CD4-positive, alpha-beta T cell treated with Interleukin-4 for 1 hour (primary cell): ENCODE measurements at regions not wholly inside any gene's neighbourhood (a gene's known extent, or its start where the extent isn't known, plus 50 kb on each side); places are given as distances from the start of the nearest gene placed in this dataset.
"Not testable (repeated sequence)": the region's sequence is repeated elsewhere in the genome, so short reads cannot be mapped to it uniquely, and the experiment has no call there.

Experiments
- DNase-seq, 2 donors: peaks; one replicate each; pipeline ENCODE4 v3.0.0-alpha.2; 2020 to 2022

DNA sequence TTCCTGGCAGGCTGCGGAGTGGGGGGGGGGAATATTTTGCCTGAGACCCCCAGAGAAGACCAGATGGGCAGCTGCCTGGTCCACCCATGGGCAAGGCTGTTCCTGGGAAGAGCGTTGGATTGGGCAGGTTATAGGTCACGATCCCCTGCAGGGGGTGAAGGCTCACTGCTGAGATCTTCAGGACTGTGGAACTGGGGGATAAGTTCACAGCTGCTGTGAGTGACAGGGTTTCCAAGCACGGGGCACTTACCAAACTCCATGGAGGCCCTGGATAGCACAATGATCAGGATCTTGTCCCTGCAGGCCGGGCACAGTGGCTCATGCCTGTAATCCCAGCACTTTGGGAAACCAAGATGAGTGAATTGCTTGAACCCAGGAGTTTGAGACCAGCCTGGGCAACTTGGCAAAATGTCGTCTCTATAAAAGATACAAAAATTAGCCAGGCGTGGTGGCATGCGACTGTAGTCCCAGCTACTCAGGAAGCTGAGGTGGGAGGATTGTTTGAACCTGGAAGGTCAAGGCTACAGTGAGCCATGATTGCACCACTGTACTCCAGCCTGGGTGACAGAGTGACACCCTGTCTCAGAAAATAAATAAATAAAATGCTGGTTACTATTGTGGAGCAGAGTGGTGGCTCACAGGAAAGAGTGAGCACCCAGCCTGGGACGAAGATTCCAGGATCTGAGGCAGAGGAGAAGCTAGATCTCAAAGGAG is 68.0 kb upstream of the HELT start:
- DNase-seq = no peak

DNA sequence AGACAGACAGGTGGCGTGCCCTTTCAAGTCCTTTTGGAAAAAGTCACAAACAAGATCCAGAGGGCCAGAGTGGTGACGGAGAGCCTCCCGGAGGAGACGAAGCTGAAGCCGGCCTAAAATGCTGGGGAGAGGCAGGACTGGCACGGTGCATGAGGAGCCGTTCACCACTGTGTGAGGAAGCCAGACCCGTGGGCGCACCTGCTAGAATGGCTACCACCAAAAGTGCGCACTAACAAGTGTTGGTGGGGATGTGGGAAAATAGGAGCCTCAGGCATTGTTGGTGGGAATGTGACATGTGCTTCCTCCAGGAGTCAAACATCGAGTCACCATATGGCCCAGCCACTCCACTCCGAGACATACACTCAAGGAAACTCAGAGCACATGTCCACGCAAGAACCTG is 67.4 kb upstream of the HELT start:
- no peak for DNase-seq

DNA sequence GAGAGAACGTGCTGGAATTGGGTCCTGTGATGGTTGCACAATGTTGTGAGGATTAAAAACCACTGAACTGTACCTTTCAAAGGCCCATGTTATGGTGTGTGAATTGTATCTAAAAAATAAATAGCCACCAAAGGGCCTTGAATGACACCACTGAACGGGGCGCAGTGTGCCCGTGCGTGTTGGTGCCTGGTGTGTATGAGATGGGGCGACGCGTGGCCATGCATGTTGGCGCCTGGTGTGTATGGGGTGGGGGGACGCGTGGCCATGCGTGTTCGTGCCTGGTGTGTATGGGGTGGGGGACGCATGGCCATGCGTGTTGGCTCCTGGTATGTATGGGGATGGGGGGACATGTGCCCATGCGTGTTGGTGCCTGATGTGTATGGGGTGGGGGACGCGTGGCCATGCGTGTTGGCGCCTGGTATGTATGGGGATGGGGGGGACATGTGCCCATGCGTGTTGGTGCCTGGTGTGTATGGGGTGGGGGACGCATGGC is 66.6 kb upstream of the HELT start:
- no peak for DNase-seq

DNA sequence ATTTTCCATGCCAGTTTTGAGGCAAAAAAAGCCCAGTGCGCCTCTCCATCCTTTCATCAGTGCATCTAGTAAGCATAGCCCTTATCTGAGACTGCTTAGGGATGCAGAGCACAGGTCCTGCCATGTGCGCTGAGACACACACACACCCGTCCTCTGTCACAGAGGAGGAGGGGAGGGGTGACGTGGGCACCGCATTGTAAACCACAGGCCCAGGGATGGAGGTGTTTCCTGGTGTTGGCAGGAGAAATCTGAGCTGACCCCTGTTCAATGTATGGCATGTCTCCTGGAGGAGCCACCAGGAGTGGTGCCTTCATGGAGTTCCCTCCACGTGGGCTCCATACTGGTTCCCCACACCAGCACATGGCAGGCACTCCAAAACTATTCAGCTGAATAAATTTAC is 65.8 kb upstream of the HELT start:
- no peak for DNase-seq

DNA sequence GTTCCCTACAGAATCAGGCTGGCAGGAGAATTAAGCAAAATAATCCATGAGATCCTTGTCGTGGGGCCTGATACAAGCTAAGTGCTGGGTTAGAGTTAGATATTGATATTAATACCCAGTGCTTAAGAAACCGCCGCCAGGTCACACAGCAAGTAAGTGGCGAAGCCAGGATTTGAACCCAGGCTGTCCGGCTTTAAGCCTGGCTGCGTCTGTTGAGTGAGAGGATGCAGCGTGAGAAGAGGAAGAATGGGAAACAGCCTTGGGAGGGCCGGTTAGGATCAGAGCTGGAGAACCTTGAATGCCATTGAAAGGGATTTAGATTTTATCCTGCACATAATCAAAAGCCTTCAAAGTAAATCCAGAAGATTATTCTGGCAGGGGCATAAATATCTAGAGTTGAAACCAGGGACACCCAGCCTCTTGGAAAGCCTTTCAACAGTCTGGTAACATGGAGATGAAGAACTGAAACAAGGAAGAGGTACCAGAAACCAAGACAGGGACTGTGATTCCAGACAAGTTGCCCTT is 64.8 kb upstream of the HELT start:
- no peak for DNase-seq

DNA sequence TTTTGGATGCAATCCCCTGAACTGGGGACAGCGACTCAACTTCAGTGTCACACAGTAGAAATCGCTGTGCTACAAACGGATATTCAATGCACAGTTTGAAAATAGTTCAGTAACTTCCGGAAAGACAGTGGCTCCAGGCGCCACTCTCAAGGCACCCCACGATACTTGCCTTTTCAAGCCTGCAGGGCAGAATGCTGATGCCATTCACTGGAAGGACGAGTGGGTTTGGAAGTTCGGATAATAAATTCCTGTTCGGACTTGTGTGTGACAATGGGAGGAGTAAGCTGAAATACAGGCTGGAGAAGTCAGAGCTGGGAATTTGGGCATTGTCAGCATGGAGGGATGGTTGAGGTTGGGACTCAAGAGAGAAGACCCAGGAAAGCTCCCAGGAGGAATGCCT is 64.3 kb upstream of the HELT start:
- DNase-seq = no peak

DNA sequence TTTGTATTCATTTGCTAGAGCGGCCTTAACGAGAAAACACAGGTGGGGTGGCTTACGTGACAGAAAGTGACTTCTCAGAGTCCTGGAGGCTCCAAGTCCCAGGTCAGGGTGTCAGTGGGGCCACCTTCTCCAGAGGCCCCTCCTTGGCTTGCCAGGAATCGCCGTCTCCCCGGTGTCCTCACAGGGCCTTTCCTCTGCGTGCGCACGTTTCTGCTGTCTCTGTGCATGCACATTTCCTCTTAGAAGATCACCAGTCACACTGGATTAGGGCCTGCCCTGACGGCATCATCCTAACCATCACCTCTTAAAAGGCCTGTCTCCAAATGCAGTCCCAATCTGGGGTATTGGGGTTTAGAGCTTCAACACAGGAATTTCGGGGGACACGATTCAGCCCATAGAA is 63.8 kb upstream of the HELT start:
- DNase-seq = no peak

DNA sequence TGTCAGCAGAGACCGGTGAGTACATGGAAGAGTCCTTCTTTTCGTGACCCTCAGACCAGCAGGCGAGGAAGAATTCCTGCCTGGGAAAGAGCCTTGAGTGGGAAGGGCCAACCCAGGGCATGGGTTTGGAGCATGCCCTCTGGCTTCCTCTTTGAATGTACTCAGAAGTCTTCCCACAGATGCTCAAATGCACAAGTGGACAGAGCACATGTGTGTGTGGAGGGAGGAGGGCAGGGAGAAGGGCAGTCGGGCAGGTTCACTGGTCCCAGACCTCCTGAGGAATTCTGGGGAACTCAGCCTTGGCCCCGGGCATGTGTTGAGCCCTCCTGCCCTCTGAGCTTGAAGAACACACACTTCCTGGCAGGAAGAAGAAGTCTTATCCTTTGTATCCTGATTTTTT is 63.2 kb upstream of the HELT start:
- DNase-seq = no peak

DNA sequence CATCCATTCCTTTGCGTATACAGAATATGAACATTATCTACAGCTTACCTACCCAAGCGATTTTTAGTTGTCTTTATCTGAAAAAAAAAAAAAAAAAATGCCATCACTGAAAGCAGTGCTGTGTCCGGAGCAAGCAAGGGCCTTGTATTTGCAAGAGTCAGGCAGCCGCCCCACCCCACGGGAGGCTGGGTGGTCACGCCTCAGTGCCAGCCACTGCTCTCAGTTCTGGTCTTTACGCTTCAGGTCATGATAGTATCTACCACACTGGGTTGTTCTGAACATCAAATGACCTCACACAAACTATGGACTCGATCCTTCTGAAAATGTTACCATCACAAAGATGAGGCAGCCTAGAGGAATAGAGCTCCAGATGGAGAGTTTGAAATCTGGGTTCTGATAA is 62.7 kb upstream of the HELT start:
- DNase-seq = no peak

DNA sequence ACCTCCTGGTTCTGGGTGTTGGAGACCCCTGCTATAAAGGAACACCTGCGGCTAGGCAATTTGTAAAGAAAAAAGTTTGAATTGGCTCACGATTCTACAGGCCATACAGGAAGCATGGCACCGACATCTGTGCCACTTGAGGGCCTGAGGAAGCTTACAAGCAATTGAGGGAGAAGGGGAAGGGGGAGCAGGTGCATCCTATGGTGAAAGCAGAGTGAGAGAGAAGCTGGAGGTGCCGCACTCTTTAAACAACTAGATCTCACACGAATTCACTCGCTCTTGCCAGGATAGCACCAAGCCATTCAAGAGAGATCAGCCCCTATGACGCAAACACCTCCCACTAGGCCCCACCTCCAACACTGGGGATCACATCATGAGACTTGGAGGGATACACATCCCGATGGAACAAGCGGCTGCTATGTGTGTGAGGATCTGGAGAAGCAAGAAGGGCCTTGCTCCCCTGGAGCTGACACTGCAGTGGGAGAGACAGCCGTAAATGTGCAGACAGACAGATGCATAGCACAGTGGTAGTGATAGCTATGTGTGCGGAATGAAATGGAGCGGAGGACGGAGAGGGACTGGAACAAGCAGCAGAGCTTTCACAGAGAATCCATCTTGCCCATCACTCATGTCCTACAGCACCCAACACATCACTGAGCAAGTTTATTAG is 60.7 kb upstream of the HELT start:
- DNase-seq = no peak

DNA sequence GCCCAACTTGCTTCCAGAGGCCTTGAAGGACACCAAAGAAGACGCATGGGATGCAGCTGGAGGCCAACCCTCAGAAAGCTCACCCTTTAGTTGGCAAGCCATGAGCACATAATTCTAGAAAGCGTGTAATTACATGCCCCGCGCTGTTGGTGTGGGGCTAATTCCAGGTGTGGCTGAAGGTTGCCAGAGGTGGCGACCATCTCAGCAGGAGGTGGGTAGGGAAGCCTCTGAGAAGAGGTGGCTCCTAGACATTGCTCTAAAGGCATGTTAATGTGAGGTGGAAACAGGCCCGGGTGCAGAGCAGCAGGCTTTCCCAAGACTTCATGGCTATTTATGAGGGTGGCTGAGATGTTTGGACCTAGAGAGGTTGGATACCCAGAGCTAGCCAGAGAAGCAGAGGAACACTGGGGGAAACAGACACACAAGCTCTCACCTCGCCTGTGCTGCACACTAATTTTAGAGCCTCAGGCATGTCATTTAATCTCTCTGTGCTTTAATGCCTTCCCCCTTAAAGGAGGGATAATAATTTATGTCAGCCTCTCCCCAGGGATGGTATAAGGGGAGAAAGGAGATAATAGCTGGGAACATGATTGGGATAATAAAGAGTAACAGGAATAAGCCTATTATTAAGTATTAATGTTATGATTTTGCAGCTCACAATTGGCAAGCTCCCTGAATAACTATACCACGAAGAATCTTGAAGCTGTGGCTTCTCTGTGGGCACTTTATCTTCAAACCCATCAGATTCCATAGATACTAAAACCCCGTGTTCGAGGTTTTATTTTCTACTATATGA is 60.0 kb upstream of the HELT start:
- no peak for DNase-seq

DNA sequence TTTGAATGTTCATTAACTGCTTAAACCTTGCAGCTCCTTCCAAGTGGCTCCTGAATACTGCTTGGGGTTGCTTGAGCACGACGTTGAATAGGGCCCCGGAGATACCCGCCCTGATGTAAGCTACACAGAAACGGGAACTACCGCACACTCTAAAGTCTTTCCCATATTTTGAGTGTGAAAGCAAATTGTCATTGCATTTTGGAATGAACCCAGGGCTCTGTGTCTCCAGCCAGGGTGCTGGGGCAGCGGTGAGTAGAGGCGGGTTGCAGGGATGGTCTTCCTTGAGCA is 59.4 kb upstream of the HELT start:
- DNase-seq = no peak

DNA sequence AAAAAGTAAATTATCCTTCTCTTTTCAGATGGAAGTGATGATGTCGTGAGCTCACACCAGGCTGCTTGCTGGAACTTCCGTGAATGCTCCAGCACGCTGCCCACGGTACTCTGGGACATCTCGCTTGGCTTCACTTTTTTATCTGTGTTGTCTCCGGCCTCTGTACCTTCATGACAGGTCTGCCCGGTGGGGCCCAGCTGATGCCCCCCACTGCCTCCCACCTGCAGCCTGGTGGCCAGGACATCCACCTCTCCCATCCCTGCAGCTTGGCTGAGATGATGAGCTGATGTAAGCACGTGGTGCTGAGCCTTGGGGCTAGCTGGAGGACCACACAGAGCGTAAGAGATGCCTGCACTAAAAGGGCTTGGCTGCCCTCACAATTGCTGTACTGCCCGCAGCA is 59.0 kb upstream of the HELT start:
- no peak for DNase-seq

DNA sequence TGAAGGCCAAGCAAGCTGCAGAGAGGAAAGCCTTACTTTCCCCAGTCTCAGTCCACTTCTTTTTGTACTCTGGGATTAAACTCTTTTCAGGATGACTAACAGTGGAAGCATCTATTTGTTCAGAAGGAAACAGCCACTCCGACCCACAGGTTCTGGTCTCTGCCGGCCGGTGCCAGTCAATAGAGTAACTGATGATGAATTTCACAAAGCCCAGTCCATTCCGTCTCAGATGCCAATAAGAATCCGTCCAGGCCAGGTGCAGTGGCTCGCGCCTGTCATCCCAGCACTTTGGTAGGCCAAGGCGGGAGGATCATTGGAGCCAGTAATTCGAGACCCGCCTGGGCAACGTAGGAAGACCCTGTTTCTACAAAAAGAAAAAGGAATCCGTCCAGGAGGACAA is 58.5 kb upstream of the HELT start:
- no peak for DNase-seq

DNA sequence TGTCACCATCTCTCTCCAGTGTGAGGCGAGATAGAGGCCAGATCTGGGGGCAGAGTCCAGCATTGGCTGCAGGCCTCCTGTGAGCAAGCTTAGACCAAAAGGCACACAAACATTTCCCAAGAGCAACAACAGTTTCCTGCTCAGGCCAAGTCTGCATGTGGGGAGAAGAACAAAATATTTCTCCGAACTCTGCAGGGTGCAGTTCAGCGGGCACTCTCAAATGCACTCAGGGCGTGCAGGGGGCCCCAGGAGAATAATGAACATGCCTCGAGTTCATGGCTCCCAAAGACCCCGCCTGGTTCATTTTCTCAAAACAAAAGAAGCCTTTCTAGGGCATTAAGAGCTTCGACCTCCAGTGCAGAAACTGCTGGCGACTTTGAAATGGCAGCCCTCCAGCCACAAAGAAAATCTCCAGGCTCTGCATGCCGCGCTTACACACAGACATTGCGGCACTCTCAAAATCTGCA is 57.8 kb upstream of the HELT start:
- DNase-seq = no peak

DNA sequence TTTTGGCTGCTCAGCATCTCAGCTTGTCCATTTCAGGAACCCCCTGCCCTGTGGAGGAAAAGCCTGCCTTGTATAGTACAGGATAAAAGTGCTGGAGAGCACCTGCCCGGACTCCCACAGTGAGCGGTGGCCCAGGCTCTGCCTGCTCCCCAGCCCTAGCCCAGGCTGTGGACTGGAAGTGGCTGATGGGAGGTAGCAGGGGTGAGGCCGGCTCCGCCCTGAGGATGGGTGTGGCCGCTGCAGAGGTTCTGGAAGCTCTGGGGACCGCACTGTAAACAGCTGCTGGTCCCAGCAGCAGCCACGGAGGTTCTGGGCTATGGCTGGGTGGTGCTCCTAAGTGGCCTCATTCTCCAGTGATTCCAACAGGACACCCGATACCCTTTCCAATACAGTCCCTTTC is 56.6 kb upstream of the HELT start:
- DNase-seq = no peak

DNA sequence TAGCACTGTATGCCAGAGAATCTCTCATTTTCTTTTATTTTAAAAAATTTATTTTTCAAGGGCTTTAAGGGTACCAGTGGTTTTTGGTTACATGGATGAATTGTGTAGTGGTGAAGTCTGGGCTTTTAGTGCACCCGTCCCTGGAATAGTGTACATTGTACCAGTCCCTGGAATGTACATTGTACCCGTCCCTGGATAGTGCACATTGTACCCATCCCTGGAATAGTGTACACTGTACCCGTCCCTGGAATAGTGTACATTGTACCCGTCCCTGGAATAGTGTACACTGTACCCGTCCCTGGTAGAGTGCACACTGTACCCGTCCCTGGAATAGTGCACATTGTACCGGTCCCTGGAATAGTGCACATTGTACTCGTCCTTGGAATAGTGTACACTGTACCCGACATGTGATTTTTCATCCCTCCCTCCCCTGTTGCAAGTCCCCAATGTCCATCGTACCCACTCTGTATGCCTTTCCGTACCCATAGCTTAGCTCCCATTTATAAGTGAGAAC is 56.1 kb upstream of the HELT start:
- DNase-seq = no peak

DNA sequence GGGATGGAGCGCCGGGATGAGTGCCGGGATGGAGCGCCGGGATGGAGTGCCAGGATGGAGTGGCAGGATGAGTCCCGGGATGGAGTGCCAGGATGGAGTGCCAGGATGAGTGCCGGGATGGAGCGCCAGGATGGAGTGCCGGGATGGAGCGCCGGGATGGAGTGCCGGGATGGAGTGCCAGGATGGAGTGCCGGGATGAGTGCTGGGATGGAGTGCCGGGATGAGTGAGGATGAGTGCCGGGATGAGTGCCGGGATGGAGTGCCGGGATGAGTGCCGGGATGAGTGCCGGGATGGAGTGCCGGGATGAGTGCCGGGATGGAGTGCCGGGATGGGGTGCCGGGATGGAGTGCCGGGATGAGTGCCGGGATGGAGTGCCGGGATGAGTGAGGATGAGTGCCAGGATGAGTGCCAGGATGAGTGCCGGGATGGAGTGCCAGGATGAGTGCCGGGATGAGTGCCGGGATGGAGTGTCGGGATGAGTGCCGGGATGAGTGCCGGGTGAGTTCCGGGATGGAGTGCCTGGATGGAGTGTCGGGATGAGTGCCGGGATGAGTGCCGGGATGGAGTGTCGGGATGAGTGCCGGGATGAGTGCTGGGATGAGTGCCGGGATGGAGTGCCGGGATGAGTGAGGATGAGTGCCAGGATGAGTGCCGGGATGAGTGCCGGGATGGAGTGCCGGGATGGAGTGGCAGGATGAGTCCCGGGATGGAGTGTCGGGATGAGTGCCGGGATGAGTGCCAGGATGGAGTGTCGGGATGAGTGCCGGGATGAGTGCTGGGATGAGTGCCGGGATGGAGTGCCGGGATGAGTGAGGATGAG is 52.9 kb upstream of the HELT start:
- DNase-seq = not testable (repeated sequence)

DNA sequence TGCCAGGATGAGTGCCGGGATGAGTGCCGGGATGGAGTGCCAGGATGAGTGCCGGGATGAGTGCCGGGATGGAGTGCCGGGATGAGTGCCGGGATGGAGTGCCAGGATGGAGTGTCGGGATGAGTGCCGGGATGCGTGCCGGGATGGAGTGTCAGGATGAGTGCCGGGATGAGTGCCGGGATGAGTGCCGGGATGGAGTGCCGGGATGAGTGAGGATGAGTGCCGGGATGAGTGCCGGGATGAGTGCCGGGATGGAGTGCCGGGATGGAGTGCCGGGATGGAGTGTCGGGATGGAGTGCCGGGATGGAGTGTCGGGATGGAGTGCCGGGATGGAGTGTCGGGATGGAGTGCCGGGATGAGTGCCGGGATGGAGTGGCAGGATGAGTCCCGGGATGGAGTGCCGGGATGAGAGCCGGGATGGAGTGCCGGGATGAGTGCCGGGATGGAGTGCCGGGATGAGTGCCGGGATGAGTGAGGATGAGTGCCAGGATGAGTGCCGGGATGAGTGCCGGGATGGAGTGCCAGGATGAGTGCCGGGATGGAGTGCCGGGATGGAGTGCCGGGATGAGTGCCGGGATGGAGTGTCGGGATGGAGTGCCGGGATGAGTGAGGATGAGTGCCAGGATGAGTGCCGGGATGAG is 52.1 kb upstream of the HELT start:
- DNase-seq = peak in 1 of 2 donors; percentile 13

DNA sequence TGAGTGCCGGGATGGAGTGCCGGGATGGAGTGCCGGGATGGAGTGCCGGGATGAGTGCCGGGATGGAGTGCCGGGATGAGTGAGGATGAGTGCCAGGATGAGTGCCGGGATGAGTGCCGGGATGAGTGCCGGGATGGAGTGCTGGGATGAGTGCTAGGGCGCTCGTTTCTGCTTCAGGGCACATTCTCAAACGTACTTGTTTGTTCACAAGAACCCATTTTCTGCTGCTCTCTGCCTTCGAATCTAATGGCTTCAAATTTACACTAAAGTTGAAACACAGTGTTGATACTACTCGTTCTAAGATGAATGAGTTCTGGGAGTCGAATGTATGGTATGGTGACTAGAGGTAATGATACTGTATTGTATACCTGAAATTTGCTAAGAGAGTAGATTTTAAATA is 50.6 kb upstream of the HELT start:
- DNase-seq = peak in 1 of 2 donors; percentile 17

DNA sequence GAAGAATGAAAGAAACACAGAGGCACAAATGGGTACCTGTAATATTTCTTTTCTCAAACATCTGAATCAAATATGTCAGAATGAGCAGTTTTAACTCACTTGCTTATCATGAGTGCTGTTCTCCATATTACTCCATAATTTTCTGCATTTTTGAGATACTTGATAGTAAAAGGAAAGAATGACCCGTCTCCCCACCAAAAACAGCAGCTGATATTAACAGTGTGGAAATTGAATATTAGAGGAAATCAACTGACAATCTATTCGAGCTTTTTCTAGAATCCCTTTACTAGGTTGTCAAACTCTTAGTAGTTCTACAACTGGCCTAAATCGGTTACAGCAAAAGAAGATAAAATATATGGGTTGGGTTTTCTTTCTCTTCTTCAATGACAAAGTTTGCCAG is 49.9 kb upstream of the HELT start:
- DNase-seq = no peak
